Mesothelial cell of epicardium (in vitro differentiated cells): ENCODE measurements at regions not wholly inside any gene's neighbourhood (a gene's known extent, or its start where the extent isn't known, plus 50 kb on each side); places are given as distances from the start of the nearest gene placed in this dataset.

Source experiments
- DNase-seq, 2 experiments: peaks; one replicate each; pipeline ENCODE4 v3.0.0; 2021; ENCODE audit warnings: low spot score in 2 of 2; ENCODE audit not compliant: unreplicated experiment in 2 of 2
- H3K27ac Mint-ChIP-seq: 2 replicates; pipeline ENCODE4 v1.8.0; 2021; ENCODE audit warnings: mixed read lengths
- H3K27me3 Mint-ChIP-seq: 2 replicates; pipeline ENCODE4 v1.8.0; 2021; ENCODE audit warnings: low read depth, mixed read lengths
- H3K36me3 Mint-ChIP-seq: 2 replicates; pipeline ENCODE4 v1.8.0; 2021; ENCODE audit warnings: mixed read lengths
- H3K4me1 Mint-ChIP-seq: 2 replicates; pipeline ENCODE4 v1.8.0; 2021; ENCODE audit warnings: mixed read lengths
- H3K4me3 Mint-ChIP-seq: 2 replicates; pipeline ENCODE4 v1.8.0; 2021; ENCODE audit warnings: mild to moderate bottlenecking, moderate library complexity, mixed read lengths
- H3K9me3 Mint-ChIP-seq: 2 replicates; pipeline ENCODE4 v1.8.0; 2021; ENCODE audit warnings: mixed read lengths
- TF ChIP-seq, protein P1 (sequence below): fragments of 200-600 bp; sonication (generic); IDR thresholded peaks from one replicate; pipeline ENCODE4 v1.5.0; 2021; ENCODE audit warnings: antibody characterized with exemption; ENCODE audit not compliant: unreplicated experiment

DNA sequence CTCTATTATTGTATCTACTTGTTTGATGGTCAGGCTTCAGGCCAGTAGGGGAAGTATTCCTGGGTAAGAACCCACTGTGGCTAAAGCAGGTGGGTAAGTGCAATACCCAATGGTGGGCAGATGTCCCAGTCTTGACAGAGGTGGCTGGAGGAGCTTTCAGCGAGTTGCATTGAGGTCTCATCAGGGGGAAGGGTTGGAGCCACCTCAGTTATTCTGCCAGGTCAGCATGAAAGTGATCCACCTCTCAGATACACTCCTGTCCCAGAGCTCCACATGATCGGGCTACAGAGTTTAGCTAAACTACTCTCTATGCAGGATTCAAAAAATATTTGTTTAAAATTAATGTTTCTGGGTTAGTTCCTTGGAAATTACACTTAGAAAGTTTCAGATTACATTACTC is 95.8 kb upstream of the WNT7A start:
- peaks cover 3% of the 10 kb centered on the region for H3K27me3 Mint-ChIP-seq
- no peak overlapping the region for H3K27ac Mint-ChIP-seq
- TF ChIP-seq, protein P1, sequence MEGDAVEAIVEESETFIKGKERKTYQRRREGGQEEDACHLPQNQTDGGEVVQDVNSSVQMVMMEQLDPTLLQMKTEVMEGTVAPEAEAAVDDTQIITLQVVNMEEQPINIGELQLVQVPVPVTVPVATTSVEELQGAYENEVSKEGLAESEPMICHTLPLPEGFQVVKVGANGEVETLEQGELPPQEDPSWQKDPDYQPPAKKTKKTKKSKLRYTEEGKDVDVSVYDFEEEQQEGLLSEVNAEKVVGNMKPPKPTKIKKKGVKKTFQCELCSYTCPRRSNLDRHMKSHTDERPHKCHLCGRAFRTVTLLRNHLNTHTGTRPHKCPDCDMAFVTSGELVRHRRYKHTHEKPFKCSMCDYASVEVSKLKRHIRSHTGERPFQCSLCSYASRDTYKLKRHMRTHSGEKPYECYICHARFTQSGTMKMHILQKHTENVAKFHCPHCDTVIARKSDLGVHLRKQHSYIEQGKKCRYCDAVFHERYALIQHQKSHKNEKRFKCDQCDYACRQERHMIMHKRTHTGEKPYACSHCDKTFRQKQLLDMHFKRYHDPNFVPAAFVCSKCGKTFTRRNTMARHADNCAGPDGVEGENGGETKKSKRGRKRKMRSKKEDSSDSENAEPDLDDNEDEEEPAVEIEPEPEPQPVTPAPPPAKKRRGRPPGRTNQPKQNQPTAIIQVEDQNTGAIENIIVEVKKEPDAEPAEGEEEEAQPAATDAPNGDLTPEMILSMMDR = no peak
- no peaks in the 10 kb centered on the region for H3K36me3 Mint-ChIP-seq
- no peak for DNase-seq
- peaks cover 43% of the 10 kb centered on the region for H3K9me3 Mint-ChIP-seq
- H3K4me1 Mint-ChIP-seq = no peaks in the 10 kb centered on the region
- H3K4me3 Mint-ChIP-seq = no peak overlapping the region

DNA sequence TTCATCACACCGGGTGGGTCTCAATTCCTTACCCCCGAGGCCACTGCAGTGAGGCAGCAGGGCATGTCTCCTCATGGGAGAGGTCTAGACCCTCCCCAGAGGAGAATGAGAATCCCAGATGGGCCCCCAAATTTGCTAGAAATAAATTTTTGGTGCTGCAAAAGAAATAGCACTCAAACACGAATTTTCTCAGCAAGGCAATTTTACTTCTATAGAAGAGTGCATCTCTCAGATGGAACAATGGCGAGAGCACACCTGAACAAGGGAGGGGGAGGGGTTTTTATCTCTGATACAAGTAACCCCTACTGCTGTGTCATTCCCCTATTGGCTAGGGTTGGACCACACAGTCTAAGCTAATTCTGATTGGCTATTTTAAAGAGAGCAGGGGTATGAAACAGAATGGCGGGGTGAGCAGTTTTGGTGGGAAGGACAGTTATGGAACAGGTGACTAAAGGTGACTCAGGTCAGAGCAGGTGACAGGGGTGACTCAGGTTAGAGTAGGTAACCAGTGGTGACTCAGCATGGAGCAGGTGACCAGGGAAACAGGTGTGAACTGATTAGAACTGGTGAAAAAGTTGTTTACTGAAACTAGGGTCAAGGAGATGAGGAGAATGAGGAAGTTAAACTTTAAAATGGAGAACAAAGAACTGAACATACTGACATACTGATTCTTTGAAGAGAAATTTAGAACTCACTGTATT is 93.0 kb upstream of the WNT7A start:
- H3K36me3 Mint-ChIP-seq = no peaks in the 10 kb centered on the region

DNA sequence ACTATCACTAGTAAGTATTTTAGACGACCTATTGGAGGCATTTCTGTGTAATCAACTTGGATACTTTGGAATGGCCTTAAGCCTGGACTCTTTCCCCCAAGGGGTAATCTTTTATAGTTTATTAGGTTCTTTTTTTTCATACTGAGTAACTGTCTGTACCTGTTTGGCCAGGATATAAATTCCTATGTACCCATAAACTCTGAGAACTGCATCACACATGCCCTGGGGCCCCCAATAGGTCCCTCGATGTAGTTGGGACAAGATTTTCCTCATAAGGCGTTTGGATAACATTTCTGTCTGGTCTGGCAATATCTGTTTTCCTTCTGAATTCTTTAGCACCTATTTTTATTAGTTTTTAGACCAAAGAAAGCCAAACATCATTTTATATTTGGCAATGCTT is 86.4 kb upstream of the WNT7A start:
- H3K36me3 Mint-ChIP-seq = no peaks in the 10 kb centered on the region
- H3K9me3 Mint-ChIP-seq = peaks cover 20% of the 10 kb centered on the region
- no peaks in the 10 kb centered on the region for H3K4me1 Mint-ChIP-seq

More for the DNA sequence above, 93.0 kb upstream of the WNT7A start:
- TF ChIP-seq, protein P1 = no peak
- peaks cover 47% of the 10 kb centered on the region for H3K9me3 Mint-ChIP-seq
- no peaks in the 10 kb centered on the region for H3K27me3 Mint-ChIP-seq
- no peak overlapping the region for H3K27ac Mint-ChIP-seq
- H3K4me1 Mint-ChIP-seq = no peaks in the 10 kb centered on the region
- H3K4me3 Mint-ChIP-seq = no peak overlapping the region
- DNase-seq = no peak

DNA sequence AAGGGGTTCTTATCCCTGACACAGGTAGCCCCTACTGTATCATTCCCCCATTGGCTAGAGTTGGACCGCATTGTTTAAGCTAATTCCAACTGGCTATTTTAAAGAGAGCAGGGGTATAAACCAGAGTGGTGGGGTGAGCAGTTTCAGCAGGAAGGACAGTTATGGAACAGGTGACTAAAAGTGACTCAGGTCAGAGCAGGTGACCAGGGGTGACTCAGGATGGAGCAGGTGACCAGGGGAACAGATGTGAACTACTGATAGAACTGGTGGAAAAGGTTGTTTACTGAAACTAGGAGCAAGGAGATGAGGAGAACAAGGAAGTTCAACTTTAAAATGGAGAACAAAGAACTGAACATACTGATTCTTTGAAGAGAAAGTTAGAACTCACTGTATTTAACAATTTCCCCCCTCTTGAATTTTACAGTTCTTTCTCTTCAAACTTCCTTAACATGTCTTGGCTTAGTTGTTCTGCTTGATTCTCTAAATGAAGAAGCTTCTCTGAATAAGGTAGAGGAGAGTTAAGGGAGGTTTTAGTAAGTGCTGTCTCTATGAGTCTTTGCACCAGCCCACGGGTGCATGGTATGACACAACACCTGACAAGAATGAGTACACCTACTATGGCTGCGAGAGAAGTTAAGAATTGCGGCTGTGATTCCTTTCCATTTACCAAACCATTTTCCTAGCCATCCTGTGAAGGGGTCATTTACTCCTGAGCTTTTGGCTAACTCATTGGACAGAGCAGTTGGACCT is 83.4 kb upstream of the WNT7A start:
- no peak overlapping the region for H3K27ac Mint-ChIP-seq
- no peak overlapping the region for H3K4me3 Mint-ChIP-seq
- no peaks in the 10 kb centered on the region for H3K4me1 Mint-ChIP-seq
- H3K36me3 Mint-ChIP-seq = no peaks in the 10 kb centered on the region
- TF ChIP-seq, protein P1 = no peak
- no peak for DNase-seq
- peaks cover 34% of the 10 kb centered on the region for H3K27me3 Mint-ChIP-seq
- peaks cover 11% of the 10 kb centered on the region for H3K9me3 Mint-ChIP-seq

More for the DNA sequence above, 86.4 kb upstream of the WNT7A start:
- peaks cover 28% of the 10 kb centered on the region for H3K27me3 Mint-ChIP-seq
- TF ChIP-seq, protein P1 = no peak
- no peak overlapping the region for H3K27ac Mint-ChIP-seq
- no peak for DNase-seq
- H3K4me3 Mint-ChIP-seq = no peak overlapping the region

DNA sequence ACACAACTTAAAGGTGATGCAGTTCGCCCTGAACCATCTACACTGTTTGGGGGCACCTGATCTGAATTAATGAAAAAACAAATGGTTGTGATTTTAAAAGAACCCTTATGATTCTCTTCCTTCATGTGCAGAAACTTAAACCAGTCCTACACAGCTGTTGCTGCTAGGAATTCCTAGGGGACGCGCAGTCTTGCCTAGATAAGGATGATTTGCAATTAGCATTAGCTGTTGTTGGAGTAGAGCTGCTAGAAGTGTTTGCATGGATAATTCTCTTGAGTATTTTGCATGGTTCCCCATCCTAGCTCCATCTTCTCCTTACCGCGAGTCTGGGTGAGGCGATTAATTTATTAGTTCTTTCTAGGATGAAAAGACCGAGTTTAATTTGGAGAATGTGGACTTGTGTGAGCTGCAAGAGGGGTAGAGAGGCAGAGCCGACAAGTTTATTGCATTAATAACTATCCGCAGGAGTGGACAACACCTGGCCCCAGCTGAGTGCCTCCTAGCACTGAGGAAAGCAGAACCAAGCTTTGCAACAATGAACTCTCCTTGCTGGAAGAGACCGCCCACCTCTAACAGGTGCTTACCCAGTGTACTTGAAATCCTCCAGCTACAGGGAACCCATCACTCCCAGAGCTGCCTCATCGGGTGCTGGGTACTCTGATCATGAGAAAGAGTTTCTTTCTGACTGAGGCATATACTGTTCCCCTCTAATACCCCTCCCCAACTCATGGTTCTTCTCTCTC is 75.0 kb upstream of the WNT7A start:
- H3K4me1 Mint-ChIP-seq = no peaks in the 10 kb centered on the region
- TF ChIP-seq, protein P1 = no peak
- H3K27ac Mint-ChIP-seq = no peak overlapping the region
- H3K9me3 Mint-ChIP-seq = peaks cover 12% of the 10 kb centered on the region
- DNase-seq = no peak
- peaks cover 27% of the 10 kb centered on the region for H3K27me3 Mint-ChIP-seq
- no peaks in the 10 kb centered on the region for H3K36me3 Mint-ChIP-seq
- no peak overlapping the region for H3K4me3 Mint-ChIP-seq
